SK-N-SH (cell line): ENCODE measurements at regions not wholly inside any gene's neighbourhood (a gene's known extent, or its start where the extent isn't known, plus 50 kb on each side); places are given as distances from the start of the nearest gene placed in this dataset.

ENCODE experiments used
- CTCF ChIA-PET: fragments of 300-600, 350-600 bp; formaldehyde crosslinking; extraction: SDS; loops from one replicate; lab custom pipeline; 2021; lab: Yijun Ruan, JAX
- POLR2A ChIA-PET: fragments of 350-600 bp; sonication (Branson Sonifier 250); formaldehyde crosslinking; extraction: SDS; loops from one replicate; lab custom pipeline; 2020; ENCODE audit warnings: antibody characterized with exemption, inconsistent platforms; lab: Yijun Ruan, JAX
- DNase-seq: peaks from one replicate; pipeline ENCODE4 v3.0.0; 2012
- H2AFZ ChIP-seq: fragments of 200-600 bp; sonication (generic); 2 replicates; pipeline ENCODE4 v1.8.1; 2016; ENCODE audit warnings: antibody characterized with exemption, mild to moderate bottlenecking, low read depth
- H3F3A ChIP-seq: fragments of 200-600 bp; sonication (generic); replicated peaks from 2 replicates; pipeline ENCODE3; 2016; ENCODE audit warnings: antibody characterized with exemption, mild to moderate bottlenecking; ENCODE audit not compliant: insufficient read depth
- H3K27ac ChIP-seq, 2 experiments: fragments of 200-500 bp in 1 of 2; fragments of 200-600 bp in 1 of 2; sonication (Bioruptor generic) in 1 of 2; sonication (generic), shearing (Covaris generic) in 1 of 2; 2 replicates each; pipeline versions ENCODE4 v1.5.1 to v1.6.1; 2014 to 2016; ENCODE audit warnings: low read depth in 2 of 2, inconsistent platforms in 1 of 2, low read length in 1 of 2, mild to moderate bottlenecking in 1 of 2, mixed read lengths in 1 of 2
- H3K27me3 ChIP-seq: fragments of 200-600 bp; sonication (generic), shearing (Covaris generic); 2 replicates; pipeline ENCODE4 v1.6.1; 2016; ENCODE audit warnings: mixed run types; ENCODE audit not compliant: insufficient read depth
- H3K36me3 ChIP-seq, 2 experiments: fragments of 200-500 bp in 1 of 2; fragments of 200-600 bp in 1 of 2; sonication (Bioruptor generic) in 1 of 2; sonication (generic) in 1 of 2; replicated peaks in 1 of 2; 2 replicates each; pipeline versions ENCODE3 to v1.5.1; 2014 to 2016; ENCODE audit warnings: low read length in 1 of 2, mild to moderate bottlenecking in 1 of 2; ENCODE audit not compliant: insufficient read depth in 2 of 2, control insufficient read depth in 1 of 2
- H3K4me1 ChIP-seq, 2 experiments: fragments of 200-500 bp in 1 of 2; fragments of 200-600 bp in 1 of 2; sonication (Bioruptor generic) in 1 of 2; sonication (generic), shearing (Covaris generic) in 1 of 2; 2 replicates each; pipeline versions ENCODE4 v1.5.1 to v1.6.1; 2014 to 2016; ENCODE audit warnings: low read depth in 1 of 2, low read length in 1 of 2, mixed run types in 1 of 2; ENCODE audit not compliant: insufficient read depth in 2 of 2, control insufficient read depth in 1 of 2
- H3K4me2 ChIP-seq: fragments of 200-600 bp; sonication (generic), shearing (Covaris generic); 2 replicates; pipeline ENCODE4 v1.6.1; 2017; ENCODE audit warnings: mixed run types
- H3K4me3 ChIP-seq, 2 experiments: fragments of 200-500 bp in 1 of 2; fragments of 200-600 bp in 1 of 2; sonication (Bioruptor generic) in 1 of 2; sonication (generic), shearing (Covaris generic) in 1 of 2; 2 replicates each; pipeline versions ENCODE4 v1.5.1 to v1.8.1; 2014 to 2016; ENCODE audit warnings: low read depth in 2 of 2, inconsistent platforms in 1 of 2, low read length in 1 of 2, mild to moderate bottlenecking in 1 of 2, mixed read lengths in 1 of 2, moderate library complexity in 1 of 2
- H3K79me2 ChIP-seq: fragments of 200-600 bp; sonication (generic); 2 replicates; pipeline ENCODE4 v1.8.1; 2017; ENCODE audit warnings: mild to moderate bottlenecking; ENCODE audit not compliant: insufficient read depth
- H3K9ac ChIP-seq: fragments of 200-600 bp; sonication (generic); 2 replicates; pipeline ENCODE4 v1.6.1; 2017; ENCODE audit warnings: mixed run types
- H3K9me2 ChIP-seq: fragments of 200-600 bp; sonication (generic); 2 replicates; pipeline ENCODE4 v1.6.1; 2017; ENCODE audit warnings: mixed run types
- H3K9me3 ChIP-seq: fragments of 200-600 bp; sonication (generic); 2 replicates; pipeline ENCODE4 v1.6.1; 2017; ENCODE audit warnings: mixed run types, mild to moderate bottlenecking, moderate library complexity
- H4K20me1 ChIP-seq: fragments of 200-600 bp; sonication (generic); 2 replicates; pipeline ENCODE4 v1.6.1; 2017; ENCODE audit warnings: mild to moderate bottlenecking, mixed run types; ENCODE audit not compliant: insufficient read depth
- FOSL2 ChIP-seq: IDR thresholded peaks from 2 replicates; pipeline ENCODE4 v1.4.0; 2012; ENCODE audit warnings: low read depth, mild to moderate bottlenecking, moderate library complexity, borderline replicate concordance
- GABPA ChIP-seq: IDR thresholded peaks from 2 replicates; pipeline ENCODE4 v1.4.0; 2012; ENCODE audit warnings: low read depth, mild to moderate bottlenecking
- GATA2 ChIP-seq: sonication (generic); formaldehyde crosslinking; IDR thresholded peaks from 2 replicates; pipeline ENCODE4 v1.5.0; 2020; ENCODE audit warnings: mild to moderate bottlenecking, missing genetic modification reagents
- JUND ChIP-seq: IDR thresholded peaks from 2 replicates; pipeline ENCODE4 v1.4.0; 2012
- MEF2A ChIP-seq: IDR thresholded peaks from 2 replicates; pipeline ENCODE4 v1.4.0; 2012; ENCODE audit warnings: low read depth, borderline replicate concordance
- PBX3 ChIP-seq: IDR thresholded peaks from 2 replicates; pipeline ENCODE4; 2012
- RXRA ChIP-seq: IDR thresholded peaks from 2 replicates; pipeline ENCODE4 v1.4.0; 2012; ENCODE audit warnings: low read depth, mild to moderate bottlenecking, borderline replicate concordance
- SIN3A ChIP-seq: IDR thresholded peaks from 2 replicates; pipeline ENCODE4 v1.6.1; 2012; ENCODE audit warnings: low read depth, mild to moderate bottlenecking, low read length, moderate library complexity, borderline replicate concordance
- TAF1 ChIP-seq: IDR thresholded peaks from 2 replicates; pipeline ENCODE4 v1.6.1; 2012; ENCODE audit warnings: low read depth, mild to moderate bottlenecking, low read length, moderate library complexity, borderline replicate concordance
- TCF12 ChIP-seq: IDR thresholded peaks from 2 replicates; pipeline ENCODE4 v1.4.0; 2012
- TEAD4 ChIP-seq: IDR thresholded peaks from 2 replicates; pipeline ENCODE4 v1.4.0; 2012; ENCODE audit warnings: mild to moderate bottlenecking, borderline replicate concordance; ENCODE audit not compliant: insufficient read depth
- USF2 ChIP-seq: fragments of 150-350 bp; IDR thresholded peaks from 2 replicates; pipeline ENCODE4 v1.6.1; 2017; ENCODE audit warnings: antibody characterized with exemption, low read length, low read depth, borderline replicate concordance
- WGBS: methylation state at CpG from one replicate; pipeline ENCODE4 v1.1.6; 2017; ENCODE audit warnings: low lambda C conversion rate; 5-methylcytosine and 5-hydroxymethylcytosine counted together
- TF ChIP-seq, protein P1 (sequence below): IDR thresholded peaks from 2 replicates; pipeline ENCODE4 v1.4.0; 2012; ENCODE audit warnings: low read depth
- TF ChIP-seq, protein P2 (sequence below): fragments of 150-350 bp; IDR thresholded peaks from 2 replicates; pipeline ENCODE4 v1.6.1; 2016; ENCODE audit warnings: mild to moderate bottlenecking, low read depth, low read length

DNA sequence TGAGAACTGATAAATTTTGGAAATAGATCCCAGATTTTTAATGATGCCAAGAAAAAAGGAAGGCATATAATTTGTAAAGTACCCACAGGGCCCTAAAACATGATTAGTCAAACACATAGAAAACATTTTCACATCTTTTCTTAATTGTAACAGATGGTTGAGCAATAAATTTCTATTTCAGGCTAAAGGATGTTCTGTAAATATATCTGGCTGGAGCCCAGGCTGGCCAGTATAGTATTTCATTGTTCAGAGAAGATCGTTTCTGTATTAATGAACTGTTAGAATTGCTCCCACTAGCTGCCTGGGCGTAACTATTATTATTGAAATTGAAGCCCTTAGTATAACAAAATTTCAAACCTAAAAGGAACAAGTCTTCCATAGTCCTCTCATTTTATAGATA lies 105.3 kb upstream of the SMC2 start (continued):
- TF ChIP-seq TEAD4 (no peak), PBX3 (no peak), TCF12 (no peak)
- TF ChIP-seq, protein P1, sequence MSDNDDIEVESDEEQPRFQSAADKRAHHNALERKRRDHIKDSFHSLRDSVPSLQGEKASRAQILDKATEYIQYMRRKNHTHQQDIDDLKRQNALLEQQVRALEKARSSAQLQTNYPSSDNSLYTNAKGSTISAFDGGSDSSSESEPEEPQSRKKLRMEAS = no peak

GRCh38 chr9:103990311-103990710 lies 103.8 kb upstream of the SMC2 start:
- Histone ChIP-seq H4K20me1 (no peaks in the 10 kb centered on the region), H3K27ac (no peak overlapping the region), H3K9me3 (no peaks in the 10 kb centered on the region)
- POLR2A ChIA-PET = no interaction called here
- TF ChIP-seq SIN3A (no peak), RXRA (no peak), MEF2A (no peak), TCF12 (no peak), GABPA (no peak), JUND (no peak), USF2 (no peak), TEAD4 (no peak)
- TF ChIP-seq, protein P1 = no peak
- TF ChIP-seq, all 33 proteins: peak for 0
- no peaks in the 10 kb centered on the region for H3K9me2 ChIP-seq
- H3K9ac ChIP-seq = no peak overlapping the region
- H3K4me2 ChIP-seq = no peak overlapping the region
- CTCF ChIA-PET = no interaction called here
- no peaks in the 10 kb centered on the region for H3K36me3 ChIP-seq
- no peak for DNase-seq
- H2AFZ ChIP-seq = no peak overlapping the region
- H3F3A ChIP-seq = no peaks in the 10 kb centered on the region
- H3K27me3 ChIP-seq = no peaks in the 10 kb centered on the region
- no peak overlapping the region for H3K4me3 ChIP-seq
- no peaks in the 10 kb centered on the region for H3K4me1 ChIP-seq
- no peaks in the 10 kb centered on the region for H3K79me2 ChIP-seq
- 4% methylated on average over 2 of the region's 2 CpGs for WGBS

DNA sequence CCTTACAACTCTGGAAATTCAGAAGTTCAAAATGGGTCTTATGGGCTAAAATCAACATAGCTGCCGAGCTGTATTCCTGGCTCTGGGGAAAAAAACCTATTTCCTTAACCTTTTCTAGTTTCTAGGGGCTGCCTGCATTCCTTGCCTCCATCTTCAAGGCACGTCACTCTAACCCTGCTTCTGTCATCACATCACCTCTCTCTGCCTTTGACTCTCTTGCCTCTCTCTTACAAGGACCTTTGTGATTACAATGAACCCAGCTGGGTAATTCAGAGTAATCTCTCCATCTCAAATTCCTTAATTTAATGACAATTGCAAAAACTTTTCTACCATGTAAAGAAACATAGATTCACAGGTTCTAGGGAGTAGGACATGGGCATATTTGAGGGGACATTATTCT lies 103.1 kb upstream of the SMC2 start:
- CTCF ChIA-PET = no interaction called here

More for the DNA sequence above, 103.1 kb upstream of the SMC2 start:
- TF ChIP-seq PBX3 = no peak
- TF ChIP-seq FOSL2 = no peak
- TF ChIP-seq, protein P2, sequence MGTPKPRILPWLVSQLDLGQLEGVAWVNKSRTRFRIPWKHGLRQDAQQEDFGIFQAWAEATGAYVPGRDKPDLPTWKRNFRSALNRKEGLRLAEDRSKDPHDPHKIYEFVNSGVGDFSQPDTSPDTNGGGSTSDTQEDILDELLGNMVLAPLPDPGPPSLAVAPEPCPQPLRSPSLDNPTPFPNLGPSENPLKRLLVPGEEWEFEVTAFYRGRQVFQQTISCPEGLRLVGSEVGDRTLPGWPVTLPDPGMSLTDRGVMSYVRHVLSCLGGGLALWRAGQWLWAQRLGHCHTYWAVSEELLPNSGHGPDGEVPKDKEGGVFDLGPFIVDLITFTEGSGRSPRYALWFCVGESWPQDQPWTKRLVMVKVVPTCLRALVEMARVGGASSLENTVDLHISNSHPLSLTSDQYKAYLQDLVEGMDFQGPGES = no peak
- TF ChIP-seq GATA2 (CRISPR knock-in tag) = no peak
- TF ChIP-seq TAF1 = no peak
- TF ChIP-seq USF2 = no peak
- H3K27me3 ChIP-seq = no peaks in the 10 kb centered on the region
- no peaks in the 10 kb centered on the region for H3F3A ChIP-seq
- no peak overlapping the region for H3K4me2 ChIP-seq
- no peak overlapping the region for H3K4me3 ChIP-seq
- no peaks in the 10 kb centered on the region for H4K20me1 ChIP-seq
- H3K27ac ChIP-seq = no peak overlapping the region
- H3K4me1 ChIP-seq = no peaks in the 10 kb centered on the region
- H2AFZ ChIP-seq = no peak overlapping the region
- POLR2A ChIA-PET = no interaction called here
- 6% methylated on average over 2 of the region's 2 CpGs for WGBS
- H3K9me3 ChIP-seq = no peaks in the 10 kb centered on the region
- no peaks in the 10 kb centered on the region for H3K36me3 ChIP-seq
- no peak overlapping the region for H3K9ac ChIP-seq
- no peak for DNase-seq
- no peaks in the 10 kb centered on the region for H3K79me2 ChIP-seq
- H3K9me2 ChIP-seq = no peaks in the 10 kb centered on the region
